ENCODE measurements at regions not wholly inside any gene's neighbourhood (a gene's known extent, or its start where the extent isn't known, plus 50 kb on each side); places are given as distances from the start of the nearest gene placed in this dataset.

- DNase-seq: no peak
These were observed 51.5 kb upstream of the SLC4A4 start for GRCh38 chr4:71287305-71287704.

- DNase-seq: no peak
These were observed 49.9 kb upstream of the SLC4A4 start for GRCh38 chr4:71288875-71289274.
